C4-2B (cell line): ENCODE measurements at regions not wholly inside any gene's neighbourhood (a gene's known extent, or its start where the extent isn't known, plus 50 kb on each side); places are given as distances from the start of the nearest gene placed in this dataset.

ENCODE experiments used
- H3K27ac ChIP-seq: fragments of 450-650 bp; 2 replicates; pipeline ENCODE4 v1.5.1; 2017
- ZFX ChIP-seq: fragments of 450-650 bp; IDR thresholded peaks from 2 replicates; pipeline ENCODE4 v1.6.1; 2017
- TF ChIP-seq, protein P1 (sequence below): fragments of 450-650 bp; conservative IDR thresholded peaks from 2 replicates; pipeline ENCODE4 v1.5.1; 2017; ENCODE audit warnings: mild to moderate bottlenecking

DNA sequence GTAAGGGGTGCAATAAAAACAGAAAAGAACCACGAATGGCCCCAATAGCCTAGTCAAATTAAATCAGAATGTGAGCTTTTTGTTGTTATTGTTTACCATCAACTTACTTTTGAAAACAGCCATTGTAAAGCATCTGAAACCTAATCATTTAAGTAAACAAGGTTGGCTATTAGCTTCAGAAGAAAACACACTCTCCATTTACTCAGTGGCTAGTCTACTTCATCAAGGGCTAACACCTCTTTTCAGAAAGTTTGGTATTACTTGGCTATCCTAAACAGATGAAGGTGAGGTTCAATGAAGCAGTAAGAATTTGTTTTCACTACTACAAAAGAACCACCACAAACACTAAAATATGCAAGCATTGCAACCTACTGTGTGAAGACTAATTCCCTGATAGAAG, 398.0 kb downstream of the CDH2 start:
- TF ChIP-seq, protein P1, sequence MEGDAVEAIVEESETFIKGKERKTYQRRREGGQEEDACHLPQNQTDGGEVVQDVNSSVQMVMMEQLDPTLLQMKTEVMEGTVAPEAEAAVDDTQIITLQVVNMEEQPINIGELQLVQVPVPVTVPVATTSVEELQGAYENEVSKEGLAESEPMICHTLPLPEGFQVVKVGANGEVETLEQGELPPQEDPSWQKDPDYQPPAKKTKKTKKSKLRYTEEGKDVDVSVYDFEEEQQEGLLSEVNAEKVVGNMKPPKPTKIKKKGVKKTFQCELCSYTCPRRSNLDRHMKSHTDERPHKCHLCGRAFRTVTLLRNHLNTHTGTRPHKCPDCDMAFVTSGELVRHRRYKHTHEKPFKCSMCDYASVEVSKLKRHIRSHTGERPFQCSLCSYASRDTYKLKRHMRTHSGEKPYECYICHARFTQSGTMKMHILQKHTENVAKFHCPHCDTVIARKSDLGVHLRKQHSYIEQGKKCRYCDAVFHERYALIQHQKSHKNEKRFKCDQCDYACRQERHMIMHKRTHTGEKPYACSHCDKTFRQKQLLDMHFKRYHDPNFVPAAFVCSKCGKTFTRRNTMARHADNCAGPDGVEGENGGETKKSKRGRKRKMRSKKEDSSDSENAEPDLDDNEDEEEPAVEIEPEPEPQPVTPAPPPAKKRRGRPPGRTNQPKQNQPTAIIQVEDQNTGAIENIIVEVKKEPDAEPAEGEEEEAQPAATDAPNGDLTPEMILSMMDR = no peak
- TF ChIP-seq ZFX = no peak
- no peak overlapping the region for H3K27ac ChIP-seq

DNA sequence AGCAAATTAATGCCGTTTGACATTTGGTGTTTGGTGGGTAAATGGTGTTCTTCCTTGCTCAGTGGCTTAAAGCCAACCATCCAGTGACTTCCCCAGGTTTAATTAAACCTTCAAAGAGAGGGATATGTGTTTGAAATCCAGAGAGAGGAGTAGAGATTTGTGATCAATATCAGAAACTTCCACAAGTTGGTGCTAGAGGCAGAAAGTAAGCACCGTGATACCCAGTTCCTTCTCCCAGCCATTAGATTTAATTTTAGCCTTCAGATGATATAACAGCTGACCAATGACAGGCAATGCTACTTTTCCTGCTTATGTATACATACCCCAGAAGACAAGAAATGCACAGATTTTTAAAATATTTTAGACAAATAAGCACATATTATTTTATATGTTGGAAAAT, 398.5 kb downstream of the CDH2 start:
- H3K27ac ChIP-seq = no peak overlapping the region
- TF ChIP-seq ZFX = no peak
- TF ChIP-seq, protein P1 = peak; percentile 26

DNA sequence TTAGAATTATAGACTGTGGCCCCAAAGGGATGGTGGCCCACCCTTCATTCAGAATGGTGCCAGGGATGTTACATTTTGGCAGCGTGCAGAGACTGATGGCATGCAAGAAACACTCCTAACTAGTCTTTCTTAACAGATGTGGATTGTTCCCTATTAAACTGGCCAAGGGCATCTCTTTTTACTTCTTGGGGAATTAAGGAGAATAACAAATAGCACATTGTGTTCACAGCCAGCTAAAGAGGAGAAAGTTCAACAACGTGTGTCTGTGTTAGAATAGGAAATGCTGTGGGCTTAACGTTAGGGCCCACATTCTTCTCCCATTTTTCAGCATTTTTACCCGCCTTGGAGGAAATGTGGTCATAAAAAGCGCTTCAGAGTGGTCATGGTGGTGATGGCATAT, 404.8 kb downstream of the CDH2 start:
- H3K27ac ChIP-seq = no peak overlapping the region
- TF ChIP-seq, protein P1 = no peak
- TF ChIP-seq ZFX = no peak

DNA sequence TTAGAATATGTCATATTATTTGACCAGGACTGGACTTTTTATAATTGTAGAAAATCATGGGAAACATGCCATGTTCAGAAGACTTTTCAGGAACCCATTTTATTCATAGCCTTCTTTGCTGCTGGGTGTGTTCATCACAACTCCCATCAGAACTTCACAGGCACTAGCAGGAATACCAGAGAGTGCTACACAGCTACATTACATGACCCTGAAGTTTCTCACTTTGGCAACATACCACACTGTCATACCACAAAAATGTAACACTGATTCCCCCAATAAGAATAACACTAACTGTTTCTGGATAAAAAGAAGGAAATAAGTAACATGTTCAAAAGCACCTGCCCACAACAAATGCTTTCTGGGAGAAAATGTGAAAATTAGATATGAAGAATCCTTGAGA, 405.4 kb downstream of the CDH2 start:
- TF ChIP-seq ZFX = no peak
- TF ChIP-seq, protein P1 = no peak
- no peak overlapping the region for H3K27ac ChIP-seq

DNA sequence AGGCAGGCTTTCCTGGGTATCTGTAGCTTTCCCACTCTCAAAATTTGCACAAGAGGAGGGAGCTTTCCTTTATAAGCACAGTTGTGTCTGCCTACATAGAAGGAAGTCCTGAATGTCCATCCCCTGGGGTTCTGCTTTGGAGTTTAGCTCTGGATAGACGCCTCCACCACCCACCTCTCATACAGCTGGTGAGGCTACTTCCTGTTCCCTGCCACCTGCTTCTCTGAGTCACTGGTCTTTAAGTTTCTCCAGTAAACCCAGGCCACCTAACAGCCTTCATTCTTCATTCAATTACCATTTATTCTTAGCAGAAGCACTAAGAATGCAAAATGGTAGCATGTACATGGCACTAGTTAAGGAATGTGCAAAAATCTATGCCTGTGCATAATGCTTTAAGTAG, 407.8 kb downstream of the CDH2 start:
- TF ChIP-seq, protein P1 = no peak
- TF ChIP-seq ZFX = no peak
- no peak overlapping the region for H3K27ac ChIP-seq

DNA sequence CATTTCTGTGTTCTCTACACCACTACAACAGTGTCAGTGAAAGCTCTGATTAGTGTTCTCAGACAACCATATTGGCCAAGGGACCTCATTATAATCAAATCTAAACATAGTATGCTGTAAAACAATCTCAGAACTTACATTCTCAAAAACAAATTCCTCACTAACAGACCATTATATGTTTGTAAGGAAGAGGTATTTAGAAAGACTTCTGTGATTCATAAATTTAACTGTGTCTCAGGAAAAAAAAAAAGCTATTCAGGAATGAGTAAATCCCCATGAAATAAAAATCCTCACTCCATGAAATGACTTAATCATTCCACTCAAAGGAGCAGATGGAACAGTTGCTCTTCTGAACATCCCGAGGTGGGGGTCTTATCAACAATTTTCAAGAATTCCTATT, 413.0 kb downstream of the CDH2 start:
- H3K27ac ChIP-seq = no peak overlapping the region

DNA sequence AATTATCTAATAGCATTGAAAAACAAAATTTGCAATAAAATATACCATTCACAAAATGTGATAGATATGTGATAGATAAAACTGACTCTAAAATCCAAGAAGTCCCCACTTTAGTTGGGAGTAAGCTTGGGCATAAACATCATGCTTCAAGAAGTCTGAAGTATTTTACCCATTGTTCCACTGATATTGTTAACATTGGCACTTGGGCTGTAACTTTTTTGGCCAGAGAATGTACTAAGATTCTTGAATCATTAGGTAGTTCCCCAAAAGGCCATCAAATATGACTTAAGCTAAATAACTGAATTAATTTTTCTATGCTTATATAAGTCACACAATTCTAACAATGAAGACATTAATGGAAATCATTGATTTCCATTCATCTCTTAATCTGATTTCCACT, 413.6 kb downstream of the CDH2 start:
- TF ChIP-seq, protein P1 = no peak
- no peak for TF ChIP-seq ZFX
- no peak overlapping the region for H3K27ac ChIP-seq

More for the DNA sequence above, 413.0 kb downstream of the CDH2 start:
- no peak for TF ChIP-seq ZFX
- TF ChIP-seq, protein P1 = no peak
